AG04450 (cell line): ENCODE measurements at regions not wholly inside any gene's neighbourhood (a gene's known extent, or its start where the extent isn't known, plus 50 kb on each side); places are given as distances from the start of the nearest gene placed in this dataset.

ENCODE experiments used
- CTCF ChIA-PET: fragments of 300-600, 350-600 bp; formaldehyde crosslinking; extraction: SDS; loops from one replicate; lab custom pipeline; 2022; ENCODE audit warnings: antibody characterized with exemption, inconsistent platforms; lab: Charles Lee
- POLR2A ChIA-PET: fragments of 350-600 bp; formaldehyde crosslinking; extraction: SDS; loops from one replicate; lab custom pipeline; 2021; ENCODE audit warnings: antibody characterized with exemption, inconsistent platforms; lab: Yijun Ruan, JAX
- DNase-seq: peaks from one replicate; pipeline ENCODE4 v3.0.0-alpha.2; 2011; ENCODE audit warnings: low read depth, low spot score
- H3K27ac ChIP-seq: one replicate; pipeline ENCODE4 v1.5.1; 2012; ENCODE audit warnings: low read depth, low read length, control low read depth
- H3K27me3 ChIP-seq: one replicate; pipeline ENCODE4 v1.6.0; 2012; ENCODE audit warnings: low read length; ENCODE audit not compliant: control insufficient read depth, insufficient read depth
- H3K4me3 ChIP-seq: 2 replicates; pipeline ENCODE4 v1.5.1; 2011; ENCODE audit warnings: mild to moderate bottlenecking, low read depth, low read length, control low read depth
- H3K9me3 ChIP-seq: 2 replicates; pipeline ENCODE4 v1.5.1; 2012; ENCODE audit warnings: low read length; ENCODE audit not compliant: control insufficient read depth, insufficient read depth
- TF ChIP-seq, protein P1 (sequence below): IDR thresholded peaks from 2 replicates; pipeline ENCODE4 v1.5.1; 2011; ENCODE audit warnings: low read depth, low read length, control low read depth, inconsistent platforms

DNA sequence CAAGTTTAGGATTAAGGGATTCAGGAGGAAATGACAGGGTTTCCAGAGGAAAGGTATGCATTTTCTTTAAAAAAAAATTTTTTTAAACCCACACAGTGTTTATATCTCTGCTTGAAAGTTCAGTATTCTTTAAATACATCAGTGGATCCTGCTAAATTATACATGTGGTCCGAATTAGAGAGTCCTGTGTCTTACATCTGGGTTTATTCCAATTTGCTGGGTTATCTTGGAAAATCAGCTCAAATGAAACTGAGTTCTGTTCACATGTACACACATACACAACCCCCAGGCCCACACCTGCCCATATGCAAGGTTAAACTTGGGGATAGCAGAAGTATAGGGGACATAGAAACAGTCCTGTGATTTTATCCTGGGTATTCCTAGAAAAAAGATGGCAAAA, 493.7 kb downstream of the ZNF608 start:
- CTCF ChIA-PET: no interaction called here
- Histone ChIP-seq H3K4me3 (no peak overlapping the region), H3K27ac (no peak overlapping the region), H3K27me3 (no peaks in the 10 kb centered on the region), H3K9me3 (no peaks in the 10 kb centered on the region)
- TF ChIP-seq, protein P1, sequence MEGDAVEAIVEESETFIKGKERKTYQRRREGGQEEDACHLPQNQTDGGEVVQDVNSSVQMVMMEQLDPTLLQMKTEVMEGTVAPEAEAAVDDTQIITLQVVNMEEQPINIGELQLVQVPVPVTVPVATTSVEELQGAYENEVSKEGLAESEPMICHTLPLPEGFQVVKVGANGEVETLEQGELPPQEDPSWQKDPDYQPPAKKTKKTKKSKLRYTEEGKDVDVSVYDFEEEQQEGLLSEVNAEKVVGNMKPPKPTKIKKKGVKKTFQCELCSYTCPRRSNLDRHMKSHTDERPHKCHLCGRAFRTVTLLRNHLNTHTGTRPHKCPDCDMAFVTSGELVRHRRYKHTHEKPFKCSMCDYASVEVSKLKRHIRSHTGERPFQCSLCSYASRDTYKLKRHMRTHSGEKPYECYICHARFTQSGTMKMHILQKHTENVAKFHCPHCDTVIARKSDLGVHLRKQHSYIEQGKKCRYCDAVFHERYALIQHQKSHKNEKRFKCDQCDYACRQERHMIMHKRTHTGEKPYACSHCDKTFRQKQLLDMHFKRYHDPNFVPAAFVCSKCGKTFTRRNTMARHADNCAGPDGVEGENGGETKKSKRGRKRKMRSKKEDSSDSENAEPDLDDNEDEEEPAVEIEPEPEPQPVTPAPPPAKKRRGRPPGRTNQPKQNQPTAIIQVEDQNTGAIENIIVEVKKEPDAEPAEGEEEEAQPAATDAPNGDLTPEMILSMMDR: no peak
- POLR2A ChIA-PET: no interaction called here
- DNase-seq: no peak

DNA sequence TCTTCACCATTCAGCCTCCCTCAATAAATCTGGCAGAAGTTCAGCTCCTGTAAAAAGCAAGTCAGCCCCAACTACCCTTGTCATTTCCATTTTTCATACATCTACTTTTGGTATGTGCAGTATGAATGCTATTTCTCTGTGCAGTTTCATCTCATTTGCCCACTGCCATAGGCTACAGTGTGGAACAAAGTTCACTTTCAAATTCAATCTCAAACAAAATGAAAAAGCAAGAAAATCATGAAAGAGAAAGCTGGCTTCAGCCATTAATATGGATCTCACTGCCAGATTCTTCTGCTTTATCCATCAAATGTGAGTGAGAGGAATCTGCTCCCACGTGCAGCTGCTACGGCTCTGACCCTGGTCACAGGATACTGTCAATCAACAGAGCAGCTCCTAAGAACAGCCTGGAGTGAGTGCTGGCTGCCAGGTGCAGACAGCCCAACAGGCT, 494.2 kb downstream of the ZNF608 start:
- ChIA-PET CTCF (interaction anchor here (0.5 kb wide), 1 partner anchor 1589 kb away, joined by 3 read pairs; no protein-coding TSS in a partner anchor), POLR2A (no interaction called here)
- no peak for DNase-seq
- H3K4me3 ChIP-seq: no peak overlapping the region
- no peaks in the 10 kb centered on the region for H3K9me3 ChIP-seq
- H3K27ac ChIP-seq: no peak overlapping the region
- no peaks in the 10 kb centered on the region for H3K27me3 ChIP-seq
- TF ChIP-seq, protein P1: no peak

GRCh38 chr5:124245276-124245675, 501.2 kb downstream of the ZNF608 start:
- TF ChIP-seq, protein P1: no peak
- CTCF ChIA-PET: no interaction called here
- H3K9me3 ChIP-seq: no peaks in the 10 kb centered on the region
- H3K27ac ChIP-seq: no peak overlapping the region
- H3K4me3 ChIP-seq: no peak overlapping the region
- H3K27me3 ChIP-seq: no peaks in the 10 kb centered on the region
- POLR2A ChIA-PET: no interaction called here
- DNase-seq: no peak

GRCh38 chr5:124240732-124241131, 505.7 kb downstream of the ZNF608 start:
- CTCF ChIA-PET: no interaction called here
- peaks cover 2% of the 10 kb centered on the region; the same call in 1 of the 2 replicates for H3K9me3 ChIP-seq
- no peak for DNase-seq

DNA sequence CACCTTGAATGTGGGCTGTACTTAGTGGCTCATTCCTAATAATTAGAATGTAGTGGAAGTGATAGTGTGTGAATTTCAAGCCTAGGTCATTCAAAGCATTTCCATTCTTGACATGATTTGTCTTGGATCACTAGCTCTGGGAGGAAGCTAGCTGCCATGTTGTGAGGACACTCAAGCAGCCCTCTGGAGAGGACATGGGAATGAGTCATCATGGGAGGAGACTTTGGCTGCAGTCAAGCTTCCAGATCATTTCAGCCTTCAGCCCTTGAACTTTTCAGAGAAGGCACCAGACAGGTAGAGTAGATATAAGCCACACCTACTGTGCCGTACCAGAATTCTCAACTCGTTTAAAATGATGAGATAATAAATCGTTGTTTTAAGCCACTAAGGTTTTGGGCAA, 506.9 kb downstream of the ZNF608 start:
- Histone ChIP-seq H3K27ac (no peak overlapping the region), H3K9me3 (peaks cover 2% of the 10 kb centered on the region; the same call in 1 of the 2 replicates), H3K27me3 (no peaks in the 10 kb centered on the region), H3K4me3 (no peak overlapping the region)
- ChIA-PET POLR2A (no interaction called here), CTCF (interaction anchor here (0.7 kb wide), 1 partner anchor 653 kb away, joined by 4 read pairs; no protein-coding TSS in a partner anchor)
- TF ChIP-seq, protein P1: no peak
- DNase-seq: no peak

More at GRCh38 chr5:124240732-124241131, 505.7 kb downstream of the ZNF608 start:
- no peaks in the 10 kb centered on the region for H3K27me3 ChIP-seq
- no peak overlapping the region for H3K4me3 ChIP-seq
- TF ChIP-seq, protein P1: no peak
- no peak overlapping the region for H3K27ac ChIP-seq
- POLR2A ChIA-PET: no interaction called here
